A549 (cell line): ENCODE measurements at regions not wholly inside any gene's neighbourhood (a gene's known extent, or its start where the extent isn't known, plus 50 kb on each side); places are given as distances from the start of the nearest gene placed in this dataset.

Experiments used
- ATAC-seq, 2 experiments: fragments of 200-7000 bp in 1 of 2; fragments of >200 bp in 1 of 2; cut with Nextera tagmentation in 1 of 2; cut with Tn5 transposase in 1 of 2; 3 replicates each; pipeline versions ENCODE4 v1.8.0 to v1.9.1; 2018 to 2020; ENCODE audit warnings: mild to moderate bottlenecking in 1 of 2, moderate library complexity in 1 of 2
- CTCF ChIA-PET: fragments of 300-600 bp; sonication (Branson Sonifier 250); formaldehyde crosslinking; extraction: SDS; loops from one replicate; lab custom pipeline; 2021; ENCODE audit warnings: antibody characterized with exemption, inconsistent platforms; lab: Yijun Ruan, JAX
- POLR2A ChIA-PET: fragments of 350-600 bp; formaldehyde crosslinking; extraction: SDS; loops from one replicate; lab custom pipeline; 2021; ENCODE audit warnings: antibody characterized with exemption, inconsistent platforms; lab: Yijun Ruan, JAX
- DNase-seq, 2 experiments: peaks; one replicate each; pipeline versions ENCODE4 v3.0.0 to v3.0.0-alpha.2; 2011 to 2016; ENCODE audit warnings: low read depth in 1 of 2, low spot score in 1 of 2
- FAIRE-seq: peaks from 2 replicates; lab custom pipeline; 2011; peaks lifted over from hg19 to GRCh38; lab: Jason Lieb, UNC
- H3K27ac ChIP-seq, 2 experiments: fragments of >200 bp; sonication (Bioruptor Twin); formaldehyde crosslinking; 3 replicates each; pipeline ENCODE4 v1.5.1; 2016 to 2017
- H3K4me1 ChIP-seq: fragments of >200 bp; sonication (Bioruptor Twin); formaldehyde crosslinking; 3 replicates; pipeline ENCODE4 v1.6.1; 2016
- H3K4me2 ChIP-seq: fragments of >200 bp; sonication (Bioruptor Twin); formaldehyde crosslinking; 3 replicates; pipeline ENCODE4 v1.6.1; 2016
- H3K4me3 ChIP-seq: fragments of >200 bp; sonication (Bioruptor Twin); formaldehyde crosslinking; 3 replicates; pipeline ENCODE4 v1.5.1; 2016
- H3K9me3 ChIP-seq: fragments of >200 bp; sonication (Bioruptor Twin); formaldehyde crosslinking; 3 replicates; pipeline ENCODE4 v1.6.1; 2016
- ATOH8 ChIP-seq: fragments of 250-450 bp; sonication (Bioruptor Pico); IDR thresholded peaks from 2 replicates; pipeline ENCODE4 v1.5.0; 2020; ENCODE audit warnings: low read depth, mild to moderate bottlenecking, moderate library complexity
- CEBPB ChIP-seq, 2 experiments: fragments of >200 bp in 1 of 2; sonication (Bioruptor Twin) in 1 of 2; formaldehyde crosslinking in 1 of 2; IDR thresholded peaks; 2 replicates each; pipeline ENCODE4 v1.6.1; 2012 to 2016
- CTCF ChIP-seq: fragments of >200 bp; sonication (Bioruptor Twin); formaldehyde crosslinking; IDR thresholded peaks from 3 replicates; pipeline ENCODE4 v1.5.1; 2016
- EHMT2 ChIP-seq: fragments of 200-600 bp; sonication (generic); IDR thresholded peaks from 2 replicates; pipeline ENCODE4 v1.6.1; 2016; ENCODE audit warnings: antibody characterized with exemption, low read depth, mild to moderate bottlenecking, moderate library complexity
- ELK1 ChIP-seq: fragments of 150-350 bp; IDR thresholded peaks from 2 replicates; pipeline ENCODE4 v1.6.1; 2014; ENCODE audit warnings: low read depth, mild to moderate bottlenecking, low read length
- FOSL2 ChIP-seq, 2 experiments: fragments of 450-650 bp in 1 of 2; fragments of >200 bp in 1 of 2; sonication (Bioruptor Twin) in 1 of 2; formaldehyde crosslinking; IDR thresholded peaks; 2 replicates each; pipeline versions ENCODE4 v1.5.0 to v1.6.1; 2016 to 2020; ENCODE audit warnings: mild to moderate bottlenecking in 1 of 2, moderate library complexity in 1 of 2
- HMGXB4 ChIP-seq: fragments of 250-450 bp; sonication (Bioruptor Pico); IDR thresholded peaks from 2 replicates; pipeline ENCODE4 v1.5.0; 2021; ENCODE audit warnings: mild to moderate bottlenecking, moderate library complexity, borderline replicate concordance
- KDM5A ChIP-seq: fragments of 200-600 bp; sonication (generic); IDR thresholded peaks from 2 replicates; pipeline ENCODE4 v1.6.1; 2016; ENCODE audit warnings: antibody characterized with exemption, mild to moderate bottlenecking
- MAX ChIP-seq: IDR thresholded peaks from 2 replicates; pipeline ENCODE4 v1.6.1; 2012
- MAZ ChIP-seq: fragments of 150-350 bp; IDR thresholded peaks from 2 replicates; pipeline ENCODE4 v1.6.1; 2014; ENCODE audit warnings: antibody characterized with exemption, low read depth, low read length, borderline replicate concordance
- PHF8 ChIP-seq: fragments of 200-600 bp; sonication (generic); IDR thresholded peaks from 2 replicates; pipeline ENCODE4 v1.6.1; 2016; ENCODE audit warnings: low read depth, mild to moderate bottlenecking, antibody characterized with exemption, moderate library complexity, borderline replicate concordance
- POLR2A ChIP-seq: IDR thresholded peaks from 2 replicates; pipeline ENCODE4 v1.6.1; 2012; ENCODE audit warnings: mild to moderate bottlenecking, low read length
- REST ChIP-seq: fragments of 200-600 bp; sonication (generic); IDR thresholded peaks from 2 replicates; pipeline ENCODE4 v1.6.1; 2016; ENCODE audit warnings: antibody characterized with exemption, mild to moderate bottlenecking, moderate library complexity
- TFCP2L1 ChIP-seq: fragments of 250-450 bp; sonication (Bioruptor Pico); IDR thresholded peaks from 2 replicates; pipeline ENCODE4 v1.5.0; 2021; ENCODE audit warnings: mild to moderate bottlenecking
- USF2 ChIP-seq: fragments of 450-650 bp; IDR thresholded peaks from 2 replicates; pipeline ENCODE4 v1.6.1; 2014; ENCODE audit warnings: antibody characterized with exemption
- ZC3H11A ChIP-seq: fragments of 450-650 bp; IDR thresholded peaks from 2 replicates; pipeline ENCODE4 v1.6.1; 2014; ENCODE audit warnings: antibody characterized with exemption, mild to moderate bottlenecking
- ZFP36 ChIP-seq: fragments of 450-650 bp; IDR thresholded peaks from 2 replicates; pipeline ENCODE4 v1.6.1; 2014; ENCODE audit warnings: borderline replicate concordance; ENCODE audit not compliant: partially characterized antibody
- WGBS: methylation state at CpG from one replicate; pipeline ENCODE4 v1.1.6; 2017; ENCODE audit errors: missing lambda C conversion rate; 5-methylcytosine and 5-hydroxymethylcytosine counted together

GRCh38 chr2:240296476-240297255 is 138.8 kb upstream of the GPC1 start:
- no peak overlapping the region for H3K4me2 ChIP-seq
- no peak for ATAC-seq
- CTCF ChIA-PET = interaction anchor here (1.0 kb wide), 1 partner anchor 9 kb away, joined by 3 read pairs; no protein-coding TSS in a partner anchor
- no peak for TF ChIP-seq ZC3H11A
- no peak for TF ChIP-seq TFCP2L1 (CRISPR knock-in tag)
- no peak for TF ChIP-seq REST
- TF ChIP-seq, all 56 proteins: peak for 0
- Histone ChIP-seq H3K4me3 (no peak overlapping the region), H3K4me1 (no peaks in the 10 kb centered on the region), H3K9me3 (no peaks in the 10 kb centered on the region), H3K27ac (no peak overlapping the region)
- DNase-seq (no peak), FAIRE-seq (no peak)
- WGBS = 67% methylated on average over 10 of the region's 16 CpGs
- POLR2A ChIA-PET = no interaction called here

- no peaks in the 10 kb centered on the region for H3K9me3 ChIP-seq
- ATAC-seq (no peak), DNase-seq (no peak), FAIRE-seq (no peak)
- TF ChIP-seq CTCF = no peak
- no peak for TF ChIP-seq EHMT2
- no peak for TF ChIP-seq ELK1
- ChIA-PET CTCF (interaction anchor here (0.8 kb wide), 1 partner anchor 65 kb away, joined by 4 read pairs; no protein-coding TSS in a partner anchor), POLR2A (no interaction called here)
- no peak overlapping the region for H3K4me2 ChIP-seq
- no peak overlapping the region for H3K4me3 ChIP-seq
- 64% methylated on average over 13 of the region's 16 CpGs for WGBS
- no peaks in the 10 kb centered on the region for H3K4me1 ChIP-seq
- no peak overlapping the region for H3K27ac ChIP-seq
Observed at GRCh38 chr2:240297256-240298116, 138.0 kb upstream of the GPC1 start.

- ChIA-PET CTCF (interaction anchor here (0.8 to 1.3 kb wide), 2 partner anchors 66 to 72 kb away, joined by 4 read pairs; no protein-coding TSS in a partner anchor), POLR2A (no interaction called here)
- H3K4me1 ChIP-seq = no peaks in the 10 kb centered on the region
- no peaks in the 10 kb centered on the region for H3K9me3 ChIP-seq
- H3K4me2 ChIP-seq = no peak overlapping the region
- WGBS = 87% methylated on average over 11 of the region's 11 CpGs
- FAIRE-seq (no peak), ATAC-seq (no peak), DNase-seq (no peak)
- no peak overlapping the region for H3K4me3 ChIP-seq
- no peak overlapping the region for H3K27ac ChIP-seq
- TF ChIP-seq MAX (no peak), USF2 (no peak), POLR2A (no peak), MAZ (no peak), PHF8 (no peak), CEBPB (IDR thresholded peaks at IDR 0.05) (no peak), KDM5A (no peak), HMGXB4 (CRISPR knock-in tag) (no peak), ZFP36 (no peak), FOSL2 (IDR thresholded peaks at IDR 0.05) (no peak), FOSL2 (CRISPR knock-in tag; IDR thresholded peaks at IDR 0.05) (no peak), ATOH8 (CRISPR knock-in tag) (no peak)
Observed at GRCh38 chr2:240298117-240298790, 137.2 kb upstream of the GPC1 start.
